Fibroblast of the aortic adventitia (primary cell): ENCODE measurements at regions not wholly inside any gene's neighbourhood (a gene's known extent, or its start where the extent isn't known, plus 50 kb on each side); places are given as distances from the start of the nearest gene placed in this dataset.
"Not testable (repeated sequence)": the region's sequence is repeated elsewhere in the genome, so short reads cannot be mapped to it uniquely, and the experiment has no call there.

Source experiments
- DNase-seq: peaks from one replicate; pipeline ENCODE4 v3.0.0-alpha.2; 2010; ENCODE audit warnings: low read depth
- H3K4me3 ChIP-seq: 2 replicates; pipeline ENCODE4 v1.5.1; 2011; ENCODE audit warnings: low read depth, mild to moderate bottlenecking, control low read depth, low read length, moderate library complexity
- CTCF ChIP-seq: IDR thresholded peaks from 2 replicates; pipeline ENCODE4 v1.5.1; 2011; ENCODE audit warnings: mild to moderate bottlenecking, low read length, control low read depth, inconsistent platforms; ENCODE audit not compliant: insufficient read depth

- DNase-seq, result no peak
- no peak overlapping the region for H3K4me3 ChIP-seq
- no peak for TF ChIP-seq CTCF
These were observed 486.4 kb upstream of the SOX9 start for GRCh38 chr17:71634376-71634775.

GRCh38 chr17:71635187-71635586 lies 485.6 kb upstream of the SOX9 start:
- no peak overlapping the region for H3K4me3 ChIP-seq
- TF ChIP-seq CTCF, result no peak
- no peak for DNase-seq

GRCh38 chr17:71636644-71637043 lies 484.2 kb upstream of the SOX9 start:
- no peak for DNase-seq
- no peak for TF ChIP-seq CTCF
- no peak overlapping the region for H3K4me3 ChIP-seq

GRCh38 chr17:71638668-71639067 lies 482.2 kb upstream of the SOX9 start:
- no peak for TF ChIP-seq CTCF
- H3K4me3 ChIP-seq, result no peak overlapping the region
- DNase-seq, result no peak

- H3K4me3 ChIP-seq, result no peak overlapping the region
- TF ChIP-seq CTCF, result no peak
- no peak for DNase-seq
These were observed 481.0 kb upstream of the SOX9 start for GRCh38 chr17:71639865-71640264.

- not testable (repeated sequence) for H3K4me3 ChIP-seq, DNase-seq
These were observed 473.9 kb upstream of the SOX9 start for GRCh38 chr17:71646890-71647289.

GRCh38 chr17:71648342-71648741 lies 472.5 kb upstream of the SOX9 start:
- not testable (repeated sequence) for DNase-seq, H3K4me3 ChIP-seq

- no peak for TF ChIP-seq CTCF
- no peak for DNase-seq
These were observed 470.9 kb upstream of the SOX9 start for GRCh38 chr17:71649941-71650350.

More at GRCh38 chr17:71649941-71650350, 470.9 kb upstream of the SOX9 start:
- no peak overlapping the region for H3K4me3 ChIP-seq
